AG08396 (cell line): ENCODE measurements at regions not wholly inside any gene's neighbourhood (a gene's known extent, or its start where the extent isn't known, plus 50 kb on each side); places are given as distances from the start of the nearest gene placed in this dataset.
"Not testable (repeated sequence)": the region's sequence is repeated elsewhere in the genome, so short reads cannot be mapped to it uniquely, and the experiment has no call there.

Experiments used
- DNase-seq: peaks from one replicate; pipeline ENCODE4 v3.0.0; 2012; ENCODE audit warnings: low spot score, mixed read lengths

- no peak for DNase-seq
These were observed 105.4 kb upstream of the TLK1 start for GRCh38 chr2:171266102-171266501.

GRCh38 chr2:171261529-171261928 lies 100.8 kb upstream of the TLK1 start:
- DNase-seq: not testable (repeated sequence)

- DNase-seq: no peak
These were observed 100.1 kb upstream of the TLK1 start for GRCh38 chr2:171260471-171261424.

GRCh38 chr2:171254666-171255065 lies 94.0 kb upstream of the TLK1 start:
- DNase-seq: no peak

GRCh38 chr2:171253900-171254650 lies 93.4 kb upstream of the TLK1 start:
- DNase-seq: no peak

- DNase-seq: no peak
These were observed 92.6 kb upstream of the TLK1 start for GRCh38 chr2:171253279-171253678.

GRCh38 chr2:171249689-171250088 lies 89.0 kb upstream of the TLK1 start:
- no peak for DNase-seq

GRCh38 chr2:171247741-171248662 lies 87.3 kb upstream of the TLK1 start:
- no peak for DNase-seq

- peak; percentile 24 for DNase-seq
These were observed 84.5 kb upstream of the TLK1 start for GRCh38 chr2:171244970-171245782.

- peak; percentile 29 for DNase-seq
These were observed 83.8 kb upstream of the TLK1 start for GRCh38 chr2:171244466-171244969.

- DNase-seq: no peak
These were observed 81.1 kb upstream of the TLK1 start for GRCh38 chr2:171241771-171242170.

GRCh38 chr2:171238946-171239345 lies 78.3 kb upstream of the TLK1 start:
- no peak for DNase-seq

GRCh38 chr2:171237751-171238505 lies 77.2 kb upstream of the TLK1 start:
- DNase-seq: no peak

- DNase-seq: no peak
These were observed 74.7 kb upstream of the TLK1 start for GRCh38 chr2:171235262-171235881.

- DNase-seq: no peak
These were observed 69.5 kb upstream of the TLK1 start for GRCh38 chr2:171230176-171230575.

GRCh38 chr2:171228826-171229225 lies 68.1 kb upstream of the TLK1 start:
- DNase-seq: no peak

GRCh38 chr2:171227066-171227782 lies 66.5 kb upstream of the TLK1 start:
- no peak for DNase-seq

GRCh38 chr2:171226461-171226860 lies 65.8 kb upstream of the TLK1 start:
- no peak for DNase-seq

GRCh38 chr2:171225989-171226388 lies 65.3 kb upstream of the TLK1 start:
- DNase-seq: no peak
